Neural cell (in vitro differentiated cells): ENCODE measurements at regions not wholly inside any gene's neighbourhood (a gene's known extent, or its start where the extent isn't known, plus 50 kb on each side); places are given as distances from the start of the nearest gene placed in this dataset.

Experiments used
- H2AFZ ChIP-seq: fragments of 200-600, 300-800 bp; sonication (generic), shearing (Covaris generic); 2 replicates; pipeline ENCODE4 v1.6.0; 2014; ENCODE audit warnings: low read depth, mild to moderate bottlenecking, antibody characterized with exemption, low read length, moderate library complexity
- H3F3A ChIP-seq: fragments of 200-600 bp; shearing (Covaris generic); 2 replicates; pipeline ENCODE4 v1.6.1; 2016; ENCODE audit warnings: mild to moderate bottlenecking, moderate library complexity, mixed read lengths, antibody characterized with exemption, low read length; ENCODE audit not compliant: insufficient read depth, poor library complexity, severe bottlenecking
- H3K27ac ChIP-seq: fragments of 200-600, 300-800 bp; sonication (generic), shearing (Covaris generic); 2 replicates; pipeline ENCODE4 v1.5.1; 2014; ENCODE audit warnings: mild to moderate bottlenecking, low read length, moderate library complexity
- H3K27me3 ChIP-seq: fragments of 300-800, 200-600 bp; sonication (generic), shearing (Covaris generic); 2 replicates; pipeline ENCODE4 v1.6.0; 2014; ENCODE audit warnings: mild to moderate bottlenecking, low read depth, low read length, moderate library complexity; ENCODE audit not compliant: insufficient read depth
- H3K36me3 ChIP-seq: fragments of 300-800, 200-600 bp; sonication (generic), shearing (Covaris generic); 2 replicates; pipeline ENCODE4 v1.5.1; 2014; ENCODE audit warnings: mild to moderate bottlenecking, antibody characterized with exemption, low read length, moderate library complexity; ENCODE audit not compliant: insufficient read depth
- H3K4me2 ChIP-seq: fragments of 300-800, 200-600 bp; sonication (generic), shearing (Covaris generic); 2 replicates; pipeline ENCODE4 v1.6.0; 2014; ENCODE audit warnings: mild to moderate bottlenecking, low read length
- H3K4me3 ChIP-seq: fragments of 300-800, 200-600 bp; sonication (generic), shearing (Covaris generic); 2 replicates; pipeline ENCODE4 v1.5.1; 2014; ENCODE audit warnings: mild to moderate bottlenecking, low read length, moderate library complexity
- H3K79me2 ChIP-seq: fragments of 200-600 bp; shearing (Covaris generic); replicated peaks from 2 replicates; pipeline ENCODE4 v1.6.0; 2014; ENCODE audit warnings: mild to moderate bottlenecking, low read length, moderate library complexity; ENCODE audit not compliant: insufficient read depth
- H3K9ac ChIP-seq: fragments of 300-800, 200-600 bp; sonication (generic), shearing (Covaris generic); 2 replicates; pipeline ENCODE4 v1.6.1; 2016; ENCODE audit warnings: mild to moderate bottlenecking, low read length, mixed read lengths
- H3K9me2 ChIP-seq: fragments of 200-600 bp; shearing (Covaris generic); 2 replicates; pipeline ENCODE4 v1.6.1; 2016; ENCODE audit warnings: mild to moderate bottlenecking, low read length, mixed read lengths; ENCODE audit not compliant: insufficient read depth
- H3K9me3 ChIP-seq: fragments of 200-600, 300-800 bp; sonication (generic), shearing (Covaris generic); 2 replicates; pipeline ENCODE4 v1.6.1; 2016; ENCODE audit warnings: mild to moderate bottlenecking, mixed run types, low read length, moderate library complexity, mixed read lengths
- H4K20me1 ChIP-seq: fragments of 200-600 bp; shearing (Covaris generic); 2 replicates; pipeline ENCODE4 v1.6.1; 2016; ENCODE audit warnings: mild to moderate bottlenecking, mixed run types; ENCODE audit not compliant: insufficient read depth
- CTCF ChIP-seq: fragments of 450-650 bp; IDR thresholded peaks from 2 replicates; pipeline ENCODE4 v1.5.1; 2014; ENCODE audit warnings: antibody characterized with exemption, mild to moderate bottlenecking, moderate library complexity; ENCODE audit not compliant: poor library complexity, severe bottlenecking
- EP300 ChIP-seq: fragments of 450-650 bp; conservative IDR thresholded peaks from 2 replicates; pipeline ENCODE4 v1.6.1; 2014; ENCODE audit warnings: antibody characterized with exemption, mild to moderate bottlenecking, moderate library complexity; ENCODE audit not compliant: poor library complexity, severe bottlenecking
- EZH2 ChIP-seq: fragments of 200-600, 300-800 bp; shearing (Covaris generic), sonication (generic); IDR thresholded peaks from 2 replicates; pipeline ENCODE4 v1.6.1; 2014; ENCODE audit warnings: antibody characterized with exemption, low read length, borderline replicate concordance, mild to moderate bottlenecking; ENCODE audit not compliant: insufficient read depth, poor library complexity, severe bottlenecking
- POLR2AphosphoS5 ChIP-seq: IDR thresholded peaks from 2 replicates; pipeline ENCODE4 v1.6.1; 2012
- RAD21 ChIP-seq: fragments of 450-650 bp; conservative IDR thresholded peaks from 2 replicates; pipeline ENCODE4 v1.6.1; 2014; ENCODE audit warnings: antibody characterized with exemption, mild to moderate bottlenecking, moderate library complexity
- REST ChIP-seq: IDR thresholded peaks from 2 replicates; pipeline ENCODE4 v1.6.1; 2012; ENCODE audit warnings: borderline replicate concordance
- SMC3 ChIP-seq: fragments of 450-650 bp; conservative IDR thresholded peaks from 2 replicates; pipeline ENCODE4 v1.6.1; 2014; ENCODE audit warnings: antibody characterized with exemption, mild to moderate bottlenecking, moderate library complexity; ENCODE audit not compliant: poor library complexity
- TAF1 ChIP-seq: IDR thresholded peaks from 2 replicates; pipeline ENCODE4 v1.6.1; 2012; ENCODE audit warnings: low read depth

- Histone ChIP-seq H3K9me2 (no peaks in the 10 kb centered on the region), H3K79me2 (no peaks in the 10 kb centered on the region), H3K9ac (no peak overlapping the region), H3K27me3 (no peaks in the 10 kb centered on the region), H3F3A (no peaks in the 10 kb centered on the region), H3K27ac (no peak overlapping the region), H3K9me3 (no peaks in the 10 kb centered on the region), H3K4me2 (no peak overlapping the region), H2AFZ (no peak overlapping the region), H4K20me1 (no peaks in the 10 kb centered on the region), H3K4me3 (no peak overlapping the region), H3K36me3 (no peaks in the 10 kb centered on the region)
- TF ChIP-seq TAF1, result no peak
- TF ChIP-seq SMC3, result no peak
- no peak for TF ChIP-seq EP300
- no peak for TF ChIP-seq REST
- TF ChIP-seq RAD21, result no peak
- no peak for TF ChIP-seq EZH2
- no peak for TF ChIP-seq POLR2AphosphoS5
Observed at GRCh38 chr15:95793231-95793630, 537.3 kb upstream of the NR2F2 start.

- no peaks in the 10 kb centered on the region for H3K36me3 ChIP-seq
Observed at GRCh38 chr15:95795386-95795785, 535.1 kb upstream of the NR2F2 start.

More at GRCh38 chr15:95795386-95795785, 535.1 kb upstream of the NR2F2 start:
- Histone ChIP-seq H3K79me2 (no peaks in the 10 kb centered on the region), H4K20me1 (no peaks in the 10 kb centered on the region), H3K9me2 (no peaks in the 10 kb centered on the region), H3K27me3 (no peaks in the 10 kb centered on the region), H2AFZ (no peak overlapping the region), H3K4me2 (no peak overlapping the region), H3F3A (no peaks in the 10 kb centered on the region), H3K9ac (no peak overlapping the region), H3K27ac (no peak overlapping the region), H3K9me3 (no peaks in the 10 kb centered on the region), H3K4me3 (no peak overlapping the region)
- no peak for TF ChIP-seq CTCF
- no peak for TF ChIP-seq RAD21
